ENCODE measurements at regions not wholly inside any gene's neighbourhood (a gene's known extent, or its start where the extent isn't known, plus 50 kb on each side); places are given as distances from the start of the nearest gene placed in this dataset.

DNA sequence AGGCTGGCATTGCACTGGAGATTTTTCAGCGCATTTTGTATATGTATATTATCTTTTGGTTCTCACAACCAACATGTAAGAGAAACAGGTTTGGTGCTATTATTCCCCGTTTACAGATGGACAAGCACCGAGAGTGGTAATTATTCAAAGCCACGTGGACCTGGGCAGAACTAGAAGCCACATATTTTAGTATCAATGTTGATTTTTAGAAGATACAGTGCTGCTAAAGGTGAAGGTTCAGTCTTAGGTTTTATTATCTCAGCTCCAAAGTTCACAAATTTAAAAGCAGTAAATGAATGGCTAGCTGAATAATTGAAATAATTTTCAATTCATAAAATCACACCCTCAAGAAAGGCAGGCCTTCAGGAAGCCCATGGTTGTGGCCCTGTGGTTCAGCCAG, 400.6 kb upstream of the ID2 start:
- TF ChIP-seq, protein P1, sequence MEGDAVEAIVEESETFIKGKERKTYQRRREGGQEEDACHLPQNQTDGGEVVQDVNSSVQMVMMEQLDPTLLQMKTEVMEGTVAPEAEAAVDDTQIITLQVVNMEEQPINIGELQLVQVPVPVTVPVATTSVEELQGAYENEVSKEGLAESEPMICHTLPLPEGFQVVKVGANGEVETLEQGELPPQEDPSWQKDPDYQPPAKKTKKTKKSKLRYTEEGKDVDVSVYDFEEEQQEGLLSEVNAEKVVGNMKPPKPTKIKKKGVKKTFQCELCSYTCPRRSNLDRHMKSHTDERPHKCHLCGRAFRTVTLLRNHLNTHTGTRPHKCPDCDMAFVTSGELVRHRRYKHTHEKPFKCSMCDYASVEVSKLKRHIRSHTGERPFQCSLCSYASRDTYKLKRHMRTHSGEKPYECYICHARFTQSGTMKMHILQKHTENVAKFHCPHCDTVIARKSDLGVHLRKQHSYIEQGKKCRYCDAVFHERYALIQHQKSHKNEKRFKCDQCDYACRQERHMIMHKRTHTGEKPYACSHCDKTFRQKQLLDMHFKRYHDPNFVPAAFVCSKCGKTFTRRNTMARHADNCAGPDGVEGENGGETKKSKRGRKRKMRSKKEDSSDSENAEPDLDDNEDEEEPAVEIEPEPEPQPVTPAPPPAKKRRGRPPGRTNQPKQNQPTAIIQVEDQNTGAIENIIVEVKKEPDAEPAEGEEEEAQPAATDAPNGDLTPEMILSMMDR (conservative IDR thresholded peaks at IDR 0.05; ENCODE audit: low read depth, low read length), result no peak
- no peak for TF ChIP-seq EZH2 (IDR thresholded peaks at IDR 0.05; ENCODE audit: borderline replicate concordance, low read depth, low read length, poor library complexity, severe bottlenecking)
